ENCODE measurements at regions not wholly inside any gene's neighbourhood (a gene's known extent, or its start where the extent isn't known, plus 50 kb on each side); places are given as distances from the start of the nearest gene placed in this dataset.

- intact Hi-C loops (cut with micrococcal nuclease) (no loop called here), in situ Hi-C loops (cut with MboI) (no loop called here)
- no peak overlapping the region for H3K4me2 ChIP-seq (ENCODE audit: insufficient read depth, low read length)
- CTCF ChIA-PET (ENCODE audit: low intra/inter-chr PET ratio): no interaction called here
- H3K4me1 ChIP-seq (replicated peaks in 1 of 2; ENCODE audit: control insufficient read depth in 2 of 2, insufficient read depth in 2 of 2, low read length in 2 of 2): no peaks in the 10 kb centered on the region
- no peak overlapping the region for H3K4me3 ChIP-seq
- no peak for ATAC-seq
- no peak for DNase-seq (ENCODE audit: extremely low read depth in 1 of 4, low spot score in 3 of 4)
- H3K79me2 ChIP-seq (ENCODE audit: control insufficient read depth, insufficient read depth, low read length): no peaks in the 10 kb centered on the region
- H3K36me3 ChIP-seq (ENCODE audit: control insufficient read depth, insufficient read depth, low read length): no peaks in the 10 kb centered on the region
- no peaks in the 10 kb centered on the region for H4K20me1 ChIP-seq (replicated peaks; ENCODE audit: control insufficient read depth, insufficient read depth, low read length)
- no peak overlapping the region for H3K27ac ChIP-seq (ENCODE audit: extremely low read depth, low read depth, low read length)
- no TSS peak for BruUV-seq (replicated peaks)
- TF ChIP-seq NR1H2 (CRISPR knock-in tag; IDR thresholded peaks at IDR 0.05): no peak
- TF ChIP-seq ZNF124 (CRISPR knock-in tag; IDR thresholded peaks at IDR 0.05): no peak
- TF ChIP-seq FOXJ3 (CRISPR knock-in tag; IDR thresholded peaks at IDR 0.05): no peak
- TF ChIP-seq BCLAF1 (IDR thresholded peaks at IDR 0.05; ENCODE audit: borderline replicate concordance in 1 of 2, control insufficient read depth in 1 of 2, low read depth in 2 of 2, low read length in 1 of 2): no peak
- no peak for TF ChIP-seq HNRNPUL1 (IDR thresholded peaks at IDR 0.05; ENCODE audit: low read length)
- TF ChIP-seq PHB2 (IDR thresholded peaks at IDR 0.05; ENCODE audit: low read depth): no peak
- no peak for TF ChIP-seq CGGBP1 (CRISPR knock-in tag; IDR thresholded peaks at IDR 0.05)
- TF ChIP-seq NCOA2 (IDR thresholded peaks at IDR 0.05; ENCODE audit: partially characterized antibody in 2 of 2): no peak
- no peaks in the 10 kb centered on the region for H3K9me1 ChIP-seq (ENCODE audit: control insufficient read depth, insufficient read depth, low read length)
- no peak overlapping the region for H2AFZ ChIP-seq (ENCODE audit: low read depth, low read length)
- POLR2A ChIA-PET: interaction anchor here (0.6 kb wide), 1 partner anchor 506 kb away, joined by 3 read pairs; no protein-coding TSS in a partner anchor
- no peaks in the 10 kb centered on the region for H3K9me3 ChIP-seq (replicated peaks; ENCODE audit: control insufficient read depth, insufficient read depth, low read depth, low read length)
- no peaks in the 10 kb centered on the region for H3K27me3 ChIP-seq (ENCODE audit: control insufficient read depth in 2 of 2, insufficient read depth in 2 of 2, low read length in 2 of 2)
- WGBS (ENCODE audit: insufficient coverage, low coverage, missing lambda C conversion rate): 34% methylated on average over 2 of the region's 2 CpGs
- H3K9ac ChIP-seq (ENCODE audit: insufficient read depth in 1 of 2, low read depth in 2 of 2, low read length in 2 of 2): no peak overlapping the region
- FAIRE-seq: no peak
Measured at GRCh38 chr17:63332286-63332685, 113.8 kb downstream of the CYB561 start.
